Fibroblast of gingiva (primary cell): ENCODE measurements at regions not wholly inside any gene's neighbourhood (a gene's known extent, or its start where the extent isn't known, plus 50 kb on each side); places are given as distances from the start of the nearest gene placed in this dataset.
"Not testable (repeated sequence)": the region's sequence is repeated elsewhere in the genome, so short reads cannot be mapped to it uniquely, and the experiment has no call there.

ENCODE experiments used
- DNase-seq: peaks from one replicate; pipeline ENCODE4 v3.0.0-alpha.2; 2011; ENCODE audit warnings: low read depth

DNA sequence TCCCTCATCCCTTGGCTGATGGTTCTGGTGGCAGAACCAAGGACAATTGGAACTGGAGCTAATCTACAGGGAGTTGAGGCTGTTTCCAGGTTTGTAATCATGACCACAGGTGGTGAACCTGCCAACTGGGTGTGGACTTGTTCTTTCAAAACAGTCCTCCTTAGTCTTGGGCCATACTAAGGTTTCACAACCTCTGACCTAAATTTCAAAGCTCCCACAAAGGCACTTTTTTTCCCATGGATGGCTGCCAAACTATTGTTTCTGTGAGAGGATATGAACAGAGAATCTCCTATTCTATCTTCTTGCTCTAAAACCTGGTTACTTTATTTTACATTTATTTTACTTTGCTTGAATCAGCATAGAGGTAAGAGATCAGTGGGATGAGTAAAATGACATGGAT is 106.5 kb upstream of the IZUMO3 start:
- DNase-seq = no peak

GRCh38 chr9:24628809-24629208 is 83.1 kb upstream of the IZUMO3 start:
- not testable (repeated sequence) for DNase-seq

DNA sequence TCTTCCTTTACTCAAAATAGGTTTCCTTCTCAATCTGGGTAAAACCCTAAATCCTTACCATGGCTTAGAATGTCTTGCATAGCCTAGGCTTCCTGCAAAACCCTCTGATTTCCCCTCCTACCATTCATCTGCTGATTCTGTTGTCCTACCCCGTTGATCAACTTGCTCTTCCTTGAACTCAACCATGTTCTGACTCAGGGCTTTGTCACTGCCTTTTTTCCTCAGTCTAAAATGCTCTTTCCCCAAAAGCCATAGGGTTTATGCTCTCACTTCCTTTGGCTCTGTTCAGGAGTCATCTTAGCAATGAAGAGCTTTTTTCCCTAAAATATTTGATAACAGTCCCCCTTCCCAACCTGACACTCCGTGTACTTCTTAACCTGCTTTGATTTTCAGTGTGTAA is 79.4 kb upstream of the IZUMO3 start:
- DNase-seq = no peak

- DNase-seq = no peak
These were observed 78.8 kb upstream of the IZUMO3 start for GRCh38 chr9:24624481-24624880.

GRCh38 chr9:24620741-24621140 is 75.0 kb upstream of the IZUMO3 start:
- DNase-seq = no peak

DNA sequence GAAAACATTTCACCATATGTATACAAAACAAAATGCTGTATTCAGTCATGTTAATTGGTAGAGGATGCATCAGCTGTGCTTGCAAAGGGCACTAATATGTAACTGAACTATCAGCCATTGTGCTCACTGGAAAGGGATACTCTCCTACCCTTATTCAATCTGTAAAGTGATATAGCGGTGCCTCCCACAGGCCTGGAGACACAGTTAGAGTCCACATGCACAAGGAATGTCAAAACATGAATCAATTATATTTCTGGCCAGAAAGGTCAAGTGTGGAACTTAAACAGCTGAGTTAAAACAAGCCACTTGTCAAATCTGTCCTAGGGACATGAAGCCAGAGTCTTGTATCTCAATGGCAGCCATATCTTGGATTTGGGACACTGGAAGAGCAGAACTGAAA is 71.2 kb upstream of the IZUMO3 start:
- DNase-seq = no peak

GRCh38 chr9:24614070-24614469 is 68.4 kb upstream of the IZUMO3 start:
- DNase-seq = no peak

GRCh38 chr9:24608599-24608998 is 62.9 kb upstream of the IZUMO3 start:
- no peak for DNase-seq

GRCh38 chr9:24602693-24603352 is 57.1 kb upstream of the IZUMO3 start:
- no peak for DNase-seq
